ENCODE measurements at regions not wholly inside any gene's neighbourhood (a gene's known extent, or its start where the extent isn't known, plus 50 kb on each side); places are given as distances from the start of the nearest gene placed in this dataset.

DNA sequence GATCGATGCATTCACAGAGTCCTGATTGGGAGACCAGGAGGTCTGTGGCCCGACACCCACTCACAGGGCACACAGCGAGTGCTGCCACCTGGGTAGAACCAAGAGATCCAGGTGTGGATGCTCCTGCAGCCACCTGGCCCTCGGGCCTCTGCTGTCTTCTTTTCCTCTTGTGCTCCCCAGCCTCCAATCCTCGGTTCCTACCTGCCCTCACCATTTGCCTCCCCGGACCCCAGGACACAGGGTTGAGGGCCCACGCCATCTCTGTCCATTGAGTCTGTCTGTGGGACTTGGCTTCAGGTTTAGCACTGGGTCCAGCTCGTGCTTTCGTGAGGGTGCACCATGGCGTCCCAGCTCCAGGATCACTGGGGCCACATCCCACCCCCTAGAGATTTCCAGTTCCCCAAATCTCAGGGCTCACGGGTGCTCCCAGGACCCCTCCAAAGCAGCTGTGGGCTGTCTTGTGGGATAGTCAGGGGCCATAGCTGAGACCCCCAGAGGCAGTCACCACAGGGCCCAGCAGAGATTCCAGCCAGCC, 591.1 kb downstream of the BRD1 start:
- DNase-seq (ENCODE audit: low spot score): no peak

DNA sequence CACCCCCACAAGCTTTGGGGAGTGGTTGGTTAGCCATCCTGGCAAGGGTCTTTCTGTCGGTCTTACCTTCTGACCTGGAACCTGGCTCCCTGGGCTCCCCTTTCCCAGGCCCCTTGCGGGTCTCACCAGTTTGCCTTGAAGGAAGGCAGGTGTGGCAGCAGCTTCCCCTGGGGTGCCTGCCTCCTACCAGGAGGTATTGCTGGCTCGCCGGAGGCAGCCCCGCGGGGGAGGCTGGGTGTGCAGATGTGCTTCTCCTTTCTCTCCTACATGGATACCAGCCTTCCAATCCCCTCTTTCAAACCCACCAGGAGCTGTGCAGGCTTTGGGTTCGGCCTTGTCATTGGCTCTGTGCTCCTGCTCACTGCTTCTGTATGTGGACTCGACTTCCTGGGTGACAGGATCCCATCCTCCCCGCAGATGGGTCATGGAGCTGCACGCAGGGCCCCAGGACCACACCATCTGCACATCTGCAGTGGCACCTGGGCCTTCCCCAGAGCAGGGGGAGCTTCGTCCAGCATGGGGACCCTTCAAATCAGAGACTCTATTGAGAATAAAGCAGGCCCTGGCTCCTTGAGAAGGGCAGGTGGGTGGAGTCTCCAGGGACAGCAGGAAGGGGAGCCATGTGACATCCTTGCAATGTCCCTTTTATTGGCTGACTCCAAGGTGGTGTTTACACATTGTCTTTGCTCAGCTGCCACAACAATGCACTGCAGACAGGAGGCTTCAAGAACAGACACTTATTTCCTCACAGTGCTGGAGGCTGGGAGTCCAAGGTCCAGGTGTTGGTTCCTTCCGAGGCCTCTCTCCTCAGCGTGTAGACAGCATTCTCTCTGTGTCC, 592.0 kb downstream of the BRD1 start:
- no peak for DNase-seq (ENCODE audit: low spot score)

DNA sequence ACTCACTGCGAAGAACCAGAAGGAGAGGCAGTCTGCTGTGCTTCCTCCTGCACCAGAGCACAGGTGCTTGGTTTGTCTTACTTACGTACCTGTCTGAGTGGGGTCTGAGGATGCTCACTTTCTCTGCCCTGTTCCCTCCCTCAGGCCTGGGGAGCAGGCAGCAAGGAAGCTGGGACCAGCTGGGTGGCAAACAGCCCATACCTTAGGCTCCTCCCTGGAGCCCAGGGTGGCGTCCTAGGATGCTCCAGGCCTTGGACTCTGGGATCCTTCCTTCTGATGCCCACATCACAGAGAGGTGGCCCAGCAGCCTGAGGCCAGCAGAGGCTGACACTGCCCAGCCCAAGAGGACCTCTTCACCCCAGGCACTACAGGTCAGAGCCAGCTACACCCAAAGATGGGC, 593.2 kb downstream of the BRD1 start:
- DNase-seq (ENCODE audit: low spot score): no peak

DNA sequence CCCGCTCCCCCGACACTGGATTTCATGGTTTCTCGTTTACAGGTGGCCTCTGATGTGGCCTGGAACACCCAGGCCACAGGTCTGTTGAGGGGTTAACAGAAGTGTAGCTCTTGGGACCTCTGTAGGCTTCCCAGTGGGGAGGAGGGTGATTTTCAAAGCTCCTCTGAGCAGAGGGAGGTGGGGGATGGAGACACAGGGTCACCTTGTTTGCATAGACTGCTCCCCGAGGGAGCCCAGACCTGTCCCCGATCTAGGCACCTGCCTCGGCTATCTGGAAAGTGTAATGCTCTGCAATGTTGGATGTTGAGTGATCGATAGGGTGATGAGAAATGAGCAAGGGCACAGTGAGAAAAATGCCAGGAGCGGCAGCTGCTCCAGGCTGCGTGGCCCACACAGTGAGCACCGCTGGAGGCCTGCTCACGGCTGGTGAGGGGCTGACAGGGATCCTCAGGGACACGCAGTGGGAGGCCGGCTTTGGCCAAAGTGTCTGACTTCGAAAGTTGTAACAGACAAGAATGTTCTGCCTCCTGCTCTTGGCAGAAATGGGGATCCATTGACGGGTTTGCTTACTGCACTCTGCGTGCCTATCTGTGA, 594.1 kb downstream of the BRD1 start:
- DNase-seq (ENCODE audit: low spot score): no peak

DNA sequence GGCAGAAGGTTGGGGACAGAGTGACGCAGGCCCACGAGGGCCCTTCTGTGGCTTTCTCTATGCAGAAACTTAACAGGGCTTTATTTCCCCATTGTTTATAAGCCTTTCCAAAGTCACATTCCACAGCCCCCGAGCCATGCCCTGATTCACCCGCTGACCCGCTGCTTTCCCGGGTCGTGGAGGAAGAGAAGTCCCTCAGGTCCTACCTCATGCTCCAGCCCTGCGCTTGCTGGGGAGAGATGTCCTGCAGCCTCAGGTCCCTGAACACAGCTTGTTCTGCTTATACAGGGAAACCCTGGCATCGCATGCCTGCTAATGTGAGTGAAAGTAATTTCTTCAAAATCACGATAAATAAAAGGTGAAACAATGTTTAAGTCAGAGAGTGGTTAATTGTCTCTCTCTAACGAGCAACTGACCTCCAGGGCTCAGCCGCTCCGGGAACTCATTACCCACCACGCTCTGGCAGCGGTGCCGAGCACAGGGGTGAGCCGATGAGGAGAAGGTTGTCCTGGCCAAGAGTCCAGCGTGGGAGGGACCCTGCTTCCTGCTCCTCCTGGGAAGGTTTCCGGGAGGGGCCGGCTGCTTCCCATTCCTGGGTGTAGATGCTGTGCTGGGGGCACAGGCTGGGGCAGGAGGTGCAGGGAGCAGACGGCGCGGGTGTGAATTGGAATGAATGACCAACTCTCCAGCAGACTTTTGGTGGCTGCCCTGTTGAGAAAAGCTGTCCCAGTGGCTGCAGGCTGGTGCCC, 595.2 kb downstream of the BRD1 start:
- DNase-seq (ENCODE audit: low spot score): no peak

DNA sequence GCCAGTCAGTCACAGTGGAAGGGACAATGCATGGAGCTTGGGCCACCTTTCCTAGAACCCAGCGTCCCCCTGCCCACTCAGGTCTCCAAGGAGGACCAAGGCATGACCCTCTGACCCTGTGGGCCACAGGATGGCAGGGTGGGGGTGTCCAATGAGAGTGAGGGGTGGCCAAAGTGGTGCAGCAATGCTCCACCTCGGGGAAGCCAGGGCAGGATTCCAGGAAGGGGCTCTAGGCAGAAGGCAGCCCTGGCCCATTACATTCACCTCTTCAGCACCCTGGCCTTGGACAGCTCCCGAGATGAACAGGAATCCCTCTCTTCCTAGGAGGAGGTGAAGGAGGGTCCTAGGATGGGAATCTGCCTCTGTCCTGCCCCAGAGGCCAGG, 597.5 kb downstream of the BRD1 start:
- no peak for DNase-seq (ENCODE audit: low spot score)

DNA sequence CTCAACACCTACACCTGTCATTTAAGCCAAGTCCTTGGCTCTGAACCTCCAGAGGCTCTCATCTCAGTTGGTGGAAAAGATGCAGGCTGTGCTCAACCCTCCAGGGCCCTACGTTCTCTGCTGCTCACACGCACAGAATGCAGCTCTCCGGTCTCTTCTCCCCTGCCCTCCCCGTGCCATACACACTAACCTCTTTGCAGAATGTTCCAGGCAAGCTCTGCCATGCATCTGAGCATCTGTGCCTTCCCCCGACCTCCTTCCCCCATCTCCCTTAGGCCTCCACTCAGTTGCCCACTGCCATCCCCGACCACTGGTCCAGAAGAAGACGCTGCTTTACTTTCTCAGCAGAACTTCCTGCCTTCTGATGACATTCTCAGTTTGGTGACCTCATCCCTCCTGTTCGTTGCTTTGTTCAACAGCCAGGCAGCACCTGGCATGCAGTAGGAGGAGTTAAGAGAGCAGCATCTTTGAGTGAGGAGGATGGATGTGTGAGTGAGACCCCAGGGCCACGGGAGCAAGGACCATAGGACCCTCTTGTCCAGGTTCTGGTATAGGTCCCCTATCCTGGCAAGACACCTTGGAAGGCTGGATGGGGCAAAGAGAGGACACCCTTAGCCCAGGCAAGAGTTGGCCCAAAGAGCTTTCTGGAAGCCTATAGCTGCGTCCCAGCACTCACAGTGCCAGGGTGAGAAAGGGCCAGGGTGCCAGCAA, 598.0 kb downstream of the BRD1 start:
- DNase-seq (ENCODE audit: low spot score): no peak

DNA sequence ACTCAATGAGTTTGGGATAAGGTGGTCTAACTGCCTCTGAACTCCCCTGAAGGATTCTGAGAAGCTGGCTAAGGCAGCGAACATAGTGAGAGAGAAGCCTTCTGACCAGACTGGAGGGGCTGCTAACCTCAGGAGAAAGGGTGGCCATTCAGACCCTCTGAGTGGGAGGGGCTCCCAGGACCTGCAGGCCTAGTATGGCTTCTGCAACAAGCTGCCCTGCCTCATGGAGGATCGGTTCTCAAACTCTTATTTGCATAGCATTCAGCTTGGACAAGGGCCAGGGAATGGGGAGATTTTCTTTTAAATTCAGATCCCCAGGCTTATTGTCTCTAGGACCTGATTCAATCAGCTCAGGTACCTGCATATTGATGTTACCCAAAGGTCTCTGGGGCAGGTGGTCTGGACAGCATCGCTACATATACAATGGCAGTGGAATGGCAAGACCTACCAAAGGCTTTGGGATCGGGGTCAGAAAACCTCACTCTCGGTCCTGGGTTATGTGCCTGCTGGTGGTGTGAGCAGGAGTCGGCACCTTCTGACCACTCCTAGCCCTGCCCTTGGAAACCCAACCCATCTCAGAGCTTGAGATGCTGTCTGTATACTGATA, 599.1 kb downstream of the BRD1 start:
- no peak for DNase-seq (ENCODE audit: low spot score)

DNA sequence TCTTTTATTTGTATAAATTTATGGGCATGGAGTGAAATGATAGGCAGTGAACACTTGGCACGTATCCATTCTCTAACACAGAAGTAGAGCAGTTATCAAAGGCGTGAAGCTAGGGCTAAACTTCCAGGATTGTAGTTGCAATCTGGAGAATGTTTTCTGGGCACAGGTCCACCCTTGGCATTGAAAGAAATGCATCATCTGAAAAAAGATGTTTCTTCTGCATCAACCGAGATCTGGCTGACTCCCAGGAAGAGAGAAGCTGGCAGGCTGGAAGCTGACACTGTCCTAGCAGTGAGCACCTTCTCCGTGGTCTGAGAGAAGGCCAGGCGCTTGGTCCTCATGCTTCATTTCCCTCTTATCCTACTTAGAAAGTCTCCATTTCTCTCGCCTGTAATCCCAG, 600.0 kb downstream of the BRD1 start:
- no peak for DNase-seq (ENCODE audit: low spot score)

DNA sequence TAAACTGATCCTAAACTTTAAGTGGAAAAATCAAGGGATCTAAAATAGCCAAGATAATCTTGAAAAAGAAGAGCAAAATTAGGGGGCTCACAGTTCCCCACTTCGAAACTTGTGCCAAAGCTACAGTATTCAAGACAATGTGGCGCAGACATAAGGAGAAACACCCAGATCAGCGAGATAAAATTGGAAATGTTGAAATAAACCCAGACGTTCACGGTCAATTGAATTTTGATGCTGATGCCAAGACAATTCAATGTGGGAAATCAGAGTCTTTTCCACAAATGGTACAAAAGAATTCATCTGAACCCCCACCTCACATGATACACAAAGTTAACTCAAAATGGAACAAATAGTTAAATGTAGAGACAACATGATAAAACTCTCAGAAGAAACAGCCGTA, 601.6 kb downstream of the BRD1 start:
- no peak for DNase-seq (ENCODE audit: low spot score)

DNA sequence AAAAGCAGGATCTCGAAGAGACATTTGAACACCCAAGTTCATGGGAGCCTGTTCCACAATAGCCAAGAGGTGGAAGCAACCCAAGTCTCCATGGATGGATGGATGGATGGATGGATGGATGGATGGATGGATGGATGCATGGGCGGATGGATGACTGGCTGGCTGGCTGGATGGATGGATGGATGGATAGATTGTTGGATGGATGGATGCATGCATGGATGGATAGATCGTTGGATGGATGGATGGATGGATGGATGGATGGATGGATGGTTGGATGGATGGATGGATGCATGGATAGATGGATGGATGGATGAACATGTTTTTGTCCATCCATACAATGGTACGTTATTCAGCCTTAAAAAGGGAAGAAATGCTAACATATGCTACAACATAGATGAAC, 603.4 kb downstream of the BRD1 start:
- DNase-seq (ENCODE audit: low spot score): no peak

DNA sequence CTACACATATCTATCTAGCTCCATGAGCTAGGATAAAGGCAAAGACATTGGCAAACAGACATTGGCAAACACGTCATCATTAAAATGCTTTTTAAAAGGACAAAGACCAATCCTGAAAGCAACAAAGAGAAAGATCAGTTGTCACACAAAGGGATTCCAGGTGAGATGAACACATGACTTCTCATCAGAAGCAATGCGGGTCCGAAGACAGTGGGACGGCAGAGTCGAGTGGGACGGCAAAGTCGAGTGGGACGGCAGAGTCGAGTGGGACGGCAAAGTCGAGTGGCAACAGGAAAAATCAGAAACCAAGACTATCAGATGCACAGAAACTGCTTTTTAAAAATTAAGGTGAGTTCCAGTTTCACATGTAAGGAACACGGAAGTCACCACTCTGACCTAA, 609.5 kb downstream of the BRD1 start:
- no peak for DNase-seq (ENCODE audit: low spot score)

DNA sequence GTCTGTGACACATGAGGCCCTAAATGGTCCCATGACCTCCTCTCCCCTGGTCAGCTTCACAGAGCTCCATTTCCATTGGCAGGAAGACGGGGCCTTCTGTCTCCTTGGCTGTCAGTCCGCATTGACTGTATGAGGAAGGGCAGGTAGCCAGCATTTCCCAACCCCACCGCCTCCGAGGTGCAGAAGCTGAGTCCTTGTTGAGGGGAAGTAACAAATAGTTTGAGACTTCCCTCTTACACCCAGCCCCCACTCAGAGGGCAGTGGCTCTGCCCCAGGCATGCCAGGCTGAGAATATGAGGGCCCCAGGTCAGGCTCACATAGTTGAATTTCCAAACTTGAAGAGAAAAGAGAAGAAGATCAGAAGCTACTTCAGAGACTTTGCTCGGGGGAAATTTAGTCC, 611.1 kb downstream of the BRD1 start:
- DNase-seq (ENCODE audit: low spot score): no peak

DNA sequence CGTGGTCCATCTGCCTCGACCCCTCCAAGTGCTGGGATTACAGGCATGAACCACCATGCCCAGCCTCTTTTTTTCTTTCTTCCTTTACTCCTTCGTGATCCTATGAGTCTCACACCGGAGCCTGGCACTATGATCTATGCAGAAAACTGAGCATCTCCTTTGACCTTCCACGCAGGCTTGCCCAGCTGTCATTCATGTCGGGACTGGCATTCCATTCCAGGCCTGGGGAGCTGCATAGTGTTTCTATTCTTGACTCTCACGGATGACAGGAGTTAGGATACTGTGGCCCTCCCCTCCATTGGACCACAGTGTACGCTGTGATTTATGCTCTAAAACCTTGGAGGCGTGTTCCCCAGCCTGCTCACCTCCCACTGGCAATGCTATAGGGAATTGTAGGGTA, 611.8 kb downstream of the BRD1 start:
- DNase-seq (ENCODE audit: low spot score): no peak

DNA sequence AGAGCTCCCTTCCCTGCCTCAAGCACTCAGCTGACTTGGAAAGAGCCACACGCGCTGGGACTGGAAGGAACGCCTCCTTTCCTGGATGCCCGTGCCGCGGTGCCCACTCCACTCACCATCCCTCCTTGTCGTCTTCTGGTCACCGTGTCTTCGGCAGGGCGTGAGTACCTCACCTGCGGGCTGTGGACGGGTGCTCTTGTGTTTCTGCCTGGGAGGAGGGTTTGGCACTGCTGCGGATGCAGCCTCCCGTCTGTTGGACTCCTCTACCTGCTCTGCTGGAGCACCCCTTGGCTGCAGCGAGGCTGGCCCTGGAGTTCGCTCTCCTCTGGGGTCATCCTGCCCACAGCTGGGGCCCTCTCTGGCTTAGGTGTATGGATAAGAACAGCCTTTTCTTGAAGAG, 612.7 kb downstream of the BRD1 start:
- DNase-seq (ENCODE audit: low spot score): no peak

DNA sequence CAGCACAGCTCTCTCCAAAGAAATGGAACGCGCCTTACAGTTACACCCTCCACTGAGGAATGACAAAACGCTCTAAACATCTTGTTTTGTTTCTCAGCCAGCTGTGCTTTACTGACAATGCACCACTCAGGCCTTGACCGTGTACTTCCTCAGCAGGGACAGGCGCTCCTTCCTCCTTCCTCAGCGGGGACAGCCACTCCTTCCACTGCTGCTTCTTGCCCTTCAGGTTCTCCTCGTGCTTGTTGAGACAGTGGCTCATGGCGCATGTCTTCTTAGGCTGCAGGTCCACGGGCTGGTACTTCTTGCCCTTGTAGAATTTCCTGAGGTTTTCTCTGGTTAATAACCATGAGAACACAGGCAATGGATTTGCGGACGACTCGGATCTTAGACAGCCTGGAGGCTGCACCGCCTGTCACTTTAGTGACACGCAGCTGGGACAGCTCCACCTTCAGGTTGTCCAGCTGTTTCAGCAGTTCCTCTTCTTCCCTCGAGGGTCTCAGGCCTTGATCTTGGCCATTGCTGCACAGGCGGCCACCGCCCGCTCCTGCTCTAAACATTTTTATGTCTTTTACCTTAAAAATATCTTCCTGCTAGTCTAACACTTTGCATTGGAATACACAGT, 613.8 kb downstream of the BRD1 start:
- DNase-seq (ENCODE audit: low spot score): no peak

DNA sequence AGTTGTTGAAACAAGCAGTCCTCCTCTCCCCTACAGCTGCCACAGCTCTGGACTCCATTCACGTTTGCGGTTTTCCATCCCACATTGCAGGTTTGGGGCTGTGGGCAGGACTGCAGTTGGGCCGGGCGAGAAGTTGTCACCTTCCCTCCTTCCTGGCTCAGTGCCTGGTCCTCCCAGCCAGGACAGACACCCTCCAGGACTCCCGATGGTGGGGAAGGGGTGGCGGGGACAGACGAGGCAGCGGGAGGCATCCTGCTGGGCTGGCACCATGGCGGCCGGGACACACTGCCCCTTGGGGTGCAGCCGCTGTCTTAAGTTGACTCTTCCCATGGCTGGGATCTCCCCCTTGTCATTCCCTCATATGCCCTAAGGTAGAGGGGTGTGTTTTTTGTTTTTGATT, 615.2 kb downstream of the BRD1 start:
- DNase-seq (ENCODE audit: low spot score): no peak

DNA sequence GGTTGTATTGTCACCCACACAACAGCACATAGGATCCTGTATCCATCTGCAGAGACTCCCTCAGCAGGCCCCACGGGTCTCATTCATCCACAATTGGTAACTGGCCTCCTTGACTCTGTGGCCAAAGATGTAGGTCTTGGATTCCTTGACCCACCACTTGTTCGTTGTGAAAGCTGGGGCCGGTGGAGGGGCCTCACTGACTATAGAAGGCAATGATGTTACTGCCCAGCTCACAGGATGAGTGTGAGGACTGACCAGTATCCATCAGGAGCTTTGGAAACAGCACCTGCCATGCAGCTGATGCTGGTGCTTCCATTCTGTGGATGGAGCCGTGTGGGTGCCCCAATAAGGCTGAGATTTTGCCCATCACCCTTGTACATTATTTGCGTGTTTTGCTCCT, 615.7 kb downstream of the BRD1 start:
- DNase-seq (ENCODE audit: low spot score): no peak

DNA sequence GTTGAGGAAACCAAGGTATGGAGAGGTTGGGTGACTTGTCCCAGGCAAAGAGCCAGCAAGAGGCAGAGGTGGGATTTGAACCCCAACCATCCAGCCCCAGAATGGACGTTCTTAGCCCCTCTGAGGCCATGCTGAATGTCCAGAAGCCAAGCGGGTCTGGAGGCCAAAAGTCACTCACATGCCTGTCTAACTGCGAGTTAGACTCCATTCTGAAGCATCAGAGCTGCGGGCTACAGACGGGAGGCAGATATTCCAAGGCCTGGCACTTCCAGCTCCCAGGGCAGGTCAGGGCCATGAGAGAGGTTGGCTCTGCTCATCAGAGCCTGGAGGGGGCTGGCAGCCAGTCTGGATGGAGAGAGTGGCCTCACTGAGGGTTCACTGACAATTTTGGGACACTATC, 616.5 kb downstream of the BRD1 start:
- no peak for DNase-seq (ENCODE audit: low spot score)

DNA sequence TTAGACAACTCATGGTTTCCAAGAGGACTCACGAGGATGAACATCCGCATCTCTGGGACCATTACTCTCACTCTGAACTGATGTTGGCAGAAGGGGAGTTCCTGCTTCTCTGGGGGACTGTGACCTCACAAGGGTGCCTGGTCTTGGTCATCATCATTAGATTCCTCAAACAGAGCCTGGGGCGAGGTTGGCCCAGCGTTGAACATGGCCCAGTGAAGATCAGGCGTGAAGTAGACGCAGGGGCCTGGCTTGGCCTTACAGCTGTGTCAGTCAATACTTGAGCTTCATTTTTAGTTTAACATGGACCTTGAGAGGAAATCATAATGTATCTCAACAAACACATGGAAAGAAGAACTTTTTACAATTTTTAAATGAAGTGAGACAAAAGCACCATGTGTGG, 617.1 kb downstream of the BRD1 start:
- DNase-seq (ENCODE audit: low spot score): no peak

DNA sequence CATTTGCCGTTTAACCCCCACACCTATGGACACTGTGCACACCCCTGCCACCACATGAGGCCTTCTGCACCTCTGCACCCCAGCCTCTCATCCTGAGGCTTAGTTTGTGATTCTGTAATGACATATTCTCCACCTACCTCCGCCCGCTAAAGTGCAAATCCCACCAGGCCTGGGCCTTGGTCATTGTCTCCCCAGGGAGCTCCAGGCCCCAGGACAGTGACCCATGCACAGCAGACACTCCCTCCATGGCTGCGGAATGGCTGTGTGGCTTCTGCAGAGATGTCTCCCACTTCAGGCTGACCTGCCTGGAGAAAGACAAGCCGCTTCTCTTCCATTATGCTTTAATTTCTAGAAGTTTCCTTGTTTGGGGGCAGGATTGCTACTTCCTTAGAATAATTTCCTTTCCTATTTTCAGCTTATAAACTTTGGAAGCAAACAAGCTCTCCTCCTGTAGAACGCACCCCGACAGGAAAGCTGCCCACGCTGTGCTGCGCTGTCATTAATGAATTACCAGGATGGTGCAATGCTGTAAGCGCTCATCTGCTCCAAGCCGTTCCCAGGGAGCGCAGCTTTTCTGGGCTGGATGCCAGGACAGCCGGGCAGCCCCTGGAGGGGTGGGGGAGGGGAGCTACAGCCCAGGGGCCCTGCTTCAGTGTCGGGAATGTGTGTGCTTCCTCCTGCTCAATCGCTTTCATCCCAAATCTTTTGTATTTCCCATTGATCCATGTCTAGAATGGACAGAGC, 618.0 kb downstream of the BRD1 start:
- DNase-seq (ENCODE audit: low spot score): no peak

Measured in AG08395 (cell line).